ENCODE measurements at regions not wholly inside any gene's neighbourhood (a gene's known extent, or its start where the extent isn't known, plus 50 kb on each side); places are given as distances from the start of the nearest gene placed in this dataset.

DNA sequence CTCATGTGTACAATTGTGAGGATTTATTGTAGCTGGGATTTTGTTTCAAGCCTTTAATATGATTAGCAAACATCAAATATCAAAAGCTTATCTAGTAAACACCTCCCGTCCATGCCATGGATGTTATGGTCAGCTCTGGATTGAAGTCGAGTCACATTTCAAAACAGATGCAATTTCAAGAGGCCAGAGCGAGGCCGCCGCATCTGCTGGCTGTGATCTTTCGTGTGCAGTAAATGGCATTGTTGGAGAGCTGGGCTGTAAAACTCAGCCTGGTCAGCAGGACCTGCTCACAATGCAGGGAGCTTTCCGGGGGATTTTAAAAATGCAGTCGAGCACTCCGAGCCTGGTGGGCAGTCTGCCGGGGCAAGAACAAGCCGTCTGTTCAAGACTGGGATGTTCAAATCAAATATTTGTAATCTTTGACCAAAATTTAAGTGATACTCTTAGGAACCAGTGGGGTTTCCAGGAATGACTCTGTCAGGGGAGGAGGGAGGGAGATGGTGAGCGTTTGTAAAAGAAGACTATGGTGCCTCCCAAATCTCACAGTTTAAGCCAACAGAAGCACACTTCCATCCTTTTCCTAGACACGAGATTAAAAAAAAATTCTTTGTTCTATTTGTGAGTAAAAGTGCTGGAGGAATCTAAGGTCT lies 97.6 kb downstream of the MYCN start:
- in situ Hi-C loops (cut with MboI; ENCODE audit: low sequenced_read_pairs) (no loop called here), dilution Hi-C loops (cut with HindIII; ENCODE audit: low sequenced_read_pairs, unreplicated experiment) (no loop called here), intact Hi-C loops (cut with micrococcal nuclease) (no loop called here)
- 0% methylated on average over 1 of the region's 13 CpGs; no CpG with 5 or more reads in 1 of the 2 experiments for WGBS, 2 experiments (ENCODE audit: extremely low coverage in 2 of 2, insufficient read length in 1 of 2)
- TF ChIP-seq MAFK (IDR thresholded peaks at IDR 0.05; ENCODE audit: low read depth, low read length) (no peak), RCOR1 (IDR thresholded peaks at IDR 0.05; ENCODE audit: insufficient replicate concordance, low read length) (no peak), POLR2A (IDR thresholded peaks at IDR 0.05; ENCODE audit: low read depth, low read length) (no peak), SMC3 (IDR thresholded peaks at IDR 0.05; ENCODE audit: low read depth, low read length) (no peak), NFE2L2 (IDR thresholded peaks at IDR 0.05; ENCODE audit: low read depth, low read length) (no peak), RAD21 (IDR thresholded peaks at IDR 0.05; ENCODE audit: low read length) (no peak), MAZ (IDR thresholded peaks at IDR 0.05; ENCODE audit: borderline replicate concordance, low read depth, low read length) (no peak)
- TF ChIP-seq, protein P1, sequence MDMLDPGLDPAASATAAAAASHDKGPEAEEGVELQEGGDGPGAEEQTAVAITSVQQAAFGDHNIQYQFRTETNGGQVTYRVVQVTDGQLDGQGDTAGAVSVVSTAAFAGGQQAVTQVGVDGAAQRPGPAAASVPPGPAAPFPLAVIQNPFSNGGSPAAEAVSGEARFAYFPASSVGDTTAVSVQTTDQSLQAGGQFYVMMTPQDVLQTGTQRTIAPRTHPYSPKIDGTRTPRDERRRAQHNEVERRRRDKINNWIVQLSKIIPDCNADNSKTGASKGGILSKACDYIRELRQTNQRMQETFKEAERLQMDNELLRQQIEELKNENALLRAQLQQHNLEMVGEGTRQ (IDR thresholded peaks at IDR 0.05; ENCODE audit: low read depth, low read length), result no peak
- TF ChIP-seq, protein P2, sequence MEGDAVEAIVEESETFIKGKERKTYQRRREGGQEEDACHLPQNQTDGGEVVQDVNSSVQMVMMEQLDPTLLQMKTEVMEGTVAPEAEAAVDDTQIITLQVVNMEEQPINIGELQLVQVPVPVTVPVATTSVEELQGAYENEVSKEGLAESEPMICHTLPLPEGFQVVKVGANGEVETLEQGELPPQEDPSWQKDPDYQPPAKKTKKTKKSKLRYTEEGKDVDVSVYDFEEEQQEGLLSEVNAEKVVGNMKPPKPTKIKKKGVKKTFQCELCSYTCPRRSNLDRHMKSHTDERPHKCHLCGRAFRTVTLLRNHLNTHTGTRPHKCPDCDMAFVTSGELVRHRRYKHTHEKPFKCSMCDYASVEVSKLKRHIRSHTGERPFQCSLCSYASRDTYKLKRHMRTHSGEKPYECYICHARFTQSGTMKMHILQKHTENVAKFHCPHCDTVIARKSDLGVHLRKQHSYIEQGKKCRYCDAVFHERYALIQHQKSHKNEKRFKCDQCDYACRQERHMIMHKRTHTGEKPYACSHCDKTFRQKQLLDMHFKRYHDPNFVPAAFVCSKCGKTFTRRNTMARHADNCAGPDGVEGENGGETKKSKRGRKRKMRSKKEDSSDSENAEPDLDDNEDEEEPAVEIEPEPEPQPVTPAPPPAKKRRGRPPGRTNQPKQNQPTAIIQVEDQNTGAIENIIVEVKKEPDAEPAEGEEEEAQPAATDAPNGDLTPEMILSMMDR (conservative IDR thresholded peaks at IDR 0.05; ENCODE audit: low read depth, low read length), result no peak
- TF ChIP-seq, protein P3, sequence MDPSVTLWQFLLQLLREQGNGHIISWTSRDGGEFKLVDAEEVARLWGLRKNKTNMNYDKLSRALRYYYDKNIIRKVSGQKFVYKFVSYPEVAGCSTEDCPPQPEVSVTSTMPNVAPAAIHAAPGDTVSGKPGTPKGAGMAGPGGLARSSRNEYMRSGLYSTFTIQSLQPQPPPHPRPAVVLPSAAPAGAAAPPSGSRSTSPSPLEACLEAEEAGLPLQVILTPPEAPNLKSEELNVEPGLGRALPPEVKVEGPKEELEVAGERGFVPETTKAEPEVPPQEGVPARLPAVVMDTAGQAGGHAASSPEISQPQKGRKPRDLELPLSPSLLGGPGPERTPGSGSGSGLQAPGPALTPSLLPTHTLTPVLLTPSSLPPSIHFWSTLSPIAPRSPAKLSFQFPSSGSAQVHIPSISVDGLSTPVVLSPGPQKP (IDR thresholded peaks at IDR 0.05; ENCODE audit: borderline replicate concordance, low read depth, low read length), result no peak
- Histone ChIP-seq H3K27me3 (ENCODE audit: control insufficient read depth, insufficient read depth, low read length) (no peaks in the 10 kb centered on the region), H3K9ac (ENCODE audit: low read depth, low read length) (no peak overlapping the region), H3K56ac (ENCODE audit: extremely low read depth, insufficient read depth, low read length) (no peak overlapping the region), H3K4me1 (ENCODE audit: control insufficient read depth, insufficient read depth, low read length) (no peaks in the 10 kb centered on the region), H2AFZ (replicated peaks; ENCODE audit: low read length, poor library complexity) (no peak overlapping the region), H4K91ac (ENCODE audit: insufficient read depth, low read depth, low read length) (no peak overlapping the region), H3K4me2 (ENCODE audit: low read depth, low read length) (no peak overlapping the region), H3K14ac (replicated peaks; ENCODE audit: low read depth, low read length) (no peak overlapping the region), H3K4ac (ENCODE audit: low read depth, low read length) (no peak overlapping the region), H4K8ac (ENCODE audit: low read depth in 2 of 2, low read length in 2 of 2) (no peak overlapping the region), H3K9me3 (ENCODE audit: control insufficient read depth, insufficient read depth, low read length) (peaks cover 52% of the 10 kb centered on the region), H2AK5ac (ENCODE audit: low read depth, low read length) (no peak overlapping the region), H4K5ac (ENCODE audit: low read depth, low read length) (no peak overlapping the region), H3K23ac (ENCODE audit: low read depth, low read length) (no peak overlapping the region), H2BK15ac (ENCODE audit: low read depth, low read length) (no peak overlapping the region), H2AK9ac (replicated peaks; ENCODE audit: low read depth, low read length, poor library complexity) (no peak overlapping the region), H3K27ac (ENCODE audit: insufficient read depth, low read length) (no peak overlapping the region), H4K20me1 (ENCODE audit: insufficient read depth, low read length) (no peaks in the 10 kb centered on the region), H3K9me1 (ENCODE audit: insufficient read depth, low read length) (no peaks in the 10 kb centered on the region), H3K18ac (ENCODE audit: low read depth, low read length) (no peak overlapping the region), H3K4me3 (ENCODE audit: insufficient read depth, low read depth, low read length) (no peak overlapping the region), H3K36me3 (ENCODE audit: control insufficient read depth, insufficient read depth, low read length) (no peaks in the 10 kb centered on the region), H2BK120ac (ENCODE audit: low read depth, low read length) (no peak overlapping the region), H3K79me1 (ENCODE audit: low read depth in 1 of 2, low read length in 2 of 2) (no peaks in the 10 kb centered on the region), H2BK5ac (ENCODE audit: low read depth, low read length, poor library complexity, severe bottlenecking) (no peak overlapping the region), H2BK20ac (ENCODE audit: low read depth, low read length) (no peak overlapping the region)
- ATAC-seq (ENCODE audit: low read depth) (no peak), DNase-seq (no peak)
- ChIA-PET POLR2A (ENCODE audit: unreplicated experiment) (no interaction called here), CTCF (no interaction called here)
- no TSS peak for BruUV-seq (replicated peaks)

Data from IMR-90 (cell line).